GM21423 (cell line): ENCODE measurements at regions not wholly inside any gene's neighbourhood (a gene's known extent, or its start where the extent isn't known, plus 50 kb on each side); places are given as distances from the start of the nearest gene placed in this dataset.
"Not testable (repeated sequence)": the region's sequence is repeated elsewhere in the genome, so short reads cannot be mapped to it uniquely, and the experiment has no call there.

Experiments
- ATAC-seq: cut with Tn5 transposase; IDR thresholded peaks from one replicate; pipeline ENCODE4 v1.9.1; 2021; ENCODE audit warnings: mild to moderate bottlenecking, moderate library complexity; ENCODE audit not compliant: unreplicated experiment

GRCh38 chr3:75840160-75840559 lies 54.8 kb upstream of the ZNF717 start:
- ATAC-seq, result not testable (repeated sequence)

DNA sequence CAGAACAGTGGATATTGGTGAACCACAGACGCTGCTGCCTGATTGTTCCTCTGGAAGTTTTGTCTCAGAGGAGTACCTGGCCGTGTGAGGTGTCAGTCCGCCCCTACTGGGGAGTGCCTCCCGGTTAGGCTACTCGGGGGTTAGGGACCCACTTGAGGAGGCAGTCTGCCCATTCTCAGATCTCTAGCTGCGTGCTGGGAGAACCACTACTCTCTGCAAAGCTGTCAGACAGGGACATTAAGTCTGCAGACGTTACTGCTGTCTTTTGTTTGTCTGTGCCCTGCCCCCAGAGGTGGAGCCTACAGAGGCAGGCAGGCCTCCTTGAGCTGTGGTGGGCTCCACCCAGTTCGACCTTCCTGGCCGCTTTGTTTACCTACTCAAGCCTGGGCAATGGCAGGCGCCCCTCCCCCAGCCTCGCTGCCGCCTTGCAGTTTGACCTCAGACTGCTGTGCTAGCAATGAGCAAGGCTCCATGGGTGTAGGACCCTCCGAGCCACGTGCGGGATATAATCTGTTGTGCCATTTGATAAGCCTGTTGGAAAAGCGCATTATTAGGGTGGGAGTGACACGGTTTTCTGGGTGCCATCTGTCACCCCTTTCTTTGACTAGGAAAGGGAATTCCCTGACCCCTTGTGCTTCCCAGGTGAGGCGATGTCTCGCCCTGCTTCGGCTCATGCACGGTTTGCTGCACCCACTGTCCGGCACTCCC lies 65.1 kb upstream of the ZNF717 start:
- not testable (repeated sequence) for ATAC-seq

- no peak for ATAC-seq
These were observed 77.8 kb upstream of the ZNF717 start for GRCh38 chr3:75863130-75863529.

GRCh38 chr3:75863878-75864277 lies 78.5 kb upstream of the ZNF717 start:
- ATAC-seq, result no peak

GRCh38 chr3:75883719-75884118 lies 98.4 kb upstream of the ZNF717 start:
- not testable (repeated sequence) for ATAC-seq

- ATAC-seq, result no peak
These were observed 101.7 kb upstream of the ZNF717 start for GRCh38 chr3:75886971-75887526.

DNA sequence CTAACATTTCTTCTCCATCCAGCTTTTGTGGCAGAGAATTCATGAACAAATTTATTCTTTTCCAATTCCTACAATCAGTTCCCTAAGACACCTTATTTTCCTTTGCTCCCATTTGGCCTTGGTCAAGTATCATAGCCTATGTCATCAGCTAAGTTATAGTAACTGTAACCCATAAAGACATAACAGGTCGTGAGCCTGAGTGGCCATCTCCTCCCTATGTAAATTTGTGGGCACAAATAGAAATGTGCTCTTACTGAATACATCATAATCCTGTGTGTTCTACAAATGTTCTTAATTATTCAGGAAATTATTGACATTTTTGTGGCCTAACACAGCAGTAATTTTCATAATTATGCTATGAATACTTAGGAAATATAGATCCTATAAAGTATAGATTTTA lies 108.9 kb upstream of the ZNF717 start:
- no peak for ATAC-seq

- no peak for ATAC-seq
These were observed 110.9 kb upstream of the ZNF717 start for GRCh38 chr3:75896265-75896664.

GRCh38 chr3:75901446-75901845 lies 116.1 kb upstream of the ZNF717 start:
- not testable (repeated sequence) for ATAC-seq

GRCh38 chr3:75906555-75907112 lies 121.3 kb upstream of the ZNF717 start:
- ATAC-seq, result no peak

DNA sequence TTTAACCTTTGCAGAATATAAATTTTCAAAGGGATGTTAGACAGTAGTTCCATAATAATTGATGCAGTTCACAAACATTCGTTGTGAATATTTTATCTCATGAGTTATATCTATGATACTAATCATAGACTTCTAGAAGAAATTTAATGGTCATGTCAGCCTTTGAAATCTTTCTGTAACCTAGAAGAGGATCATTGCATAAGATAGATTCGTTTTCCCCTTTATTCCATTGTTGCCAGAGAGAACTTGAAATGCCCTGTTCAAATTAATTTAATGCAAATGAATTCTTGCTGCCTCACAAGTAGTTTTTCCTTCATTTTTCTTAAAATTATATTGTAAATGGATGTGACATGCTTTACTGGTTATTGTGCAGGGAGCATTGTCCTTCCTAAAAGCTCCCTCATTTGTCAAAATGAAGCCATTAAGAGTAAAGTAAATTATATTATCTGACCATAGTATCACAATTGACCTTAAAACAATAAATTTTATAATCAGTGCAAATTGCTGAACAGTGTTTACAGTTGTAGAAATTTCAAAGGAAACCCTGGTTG lies 128.5 kb upstream of the ZNF717 start:
- no peak for ATAC-seq

GRCh38 chr3:75914741-75915140 lies 129.4 kb upstream of the ZNF717 start:
- not testable (repeated sequence) for ATAC-seq

GRCh38 chr3:75938921-75939320 lies 153.6 kb upstream of the ZNF717 start:
- ATAC-seq, result no peak

- no peak for ATAC-seq
These were observed 166.6 kb upstream of the ZNF717 start for GRCh38 chr3:75951941-75952340.

DNA sequence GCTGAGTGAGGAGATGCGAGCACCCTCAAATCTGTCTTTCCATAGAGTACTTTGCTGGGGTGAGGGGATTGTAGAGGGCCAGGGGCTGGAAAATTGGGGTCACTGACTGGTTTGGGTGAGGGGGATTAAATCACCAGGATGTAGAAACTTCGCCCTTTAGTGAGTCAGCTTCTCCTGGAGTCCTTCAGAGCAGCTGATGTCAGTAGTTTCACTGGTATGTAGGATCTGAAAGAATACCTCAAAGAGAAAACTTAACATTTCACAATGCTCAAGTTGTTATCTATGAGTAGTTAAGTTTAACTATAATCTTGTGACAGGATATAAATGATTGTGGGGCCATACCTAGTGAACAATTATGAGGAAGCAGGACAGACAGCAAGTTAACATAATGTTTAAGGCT lies 174.7 kb upstream of the ZNF717 start:
- not testable (repeated sequence) for ATAC-seq

DNA sequence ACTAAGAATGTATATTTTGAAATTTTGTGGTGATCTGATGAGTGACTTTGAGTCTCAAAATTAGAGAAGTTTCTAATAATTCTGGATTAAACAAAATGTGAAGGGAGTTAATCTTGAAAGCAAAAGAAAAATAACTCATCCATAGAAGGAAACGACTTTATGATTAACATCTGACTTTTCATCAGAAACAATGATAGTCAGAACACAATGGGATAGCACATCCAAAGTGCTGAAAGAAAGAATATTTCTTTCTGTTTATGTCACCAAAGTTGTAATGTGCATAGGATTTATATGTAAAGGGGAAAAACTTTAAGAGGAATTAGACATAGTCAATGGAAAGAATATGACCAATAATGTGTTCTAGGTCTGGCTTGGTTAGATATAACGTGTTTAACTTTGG lies 176.7 kb upstream of the ZNF717 start:
- not testable (repeated sequence) for ATAC-seq

DNA sequence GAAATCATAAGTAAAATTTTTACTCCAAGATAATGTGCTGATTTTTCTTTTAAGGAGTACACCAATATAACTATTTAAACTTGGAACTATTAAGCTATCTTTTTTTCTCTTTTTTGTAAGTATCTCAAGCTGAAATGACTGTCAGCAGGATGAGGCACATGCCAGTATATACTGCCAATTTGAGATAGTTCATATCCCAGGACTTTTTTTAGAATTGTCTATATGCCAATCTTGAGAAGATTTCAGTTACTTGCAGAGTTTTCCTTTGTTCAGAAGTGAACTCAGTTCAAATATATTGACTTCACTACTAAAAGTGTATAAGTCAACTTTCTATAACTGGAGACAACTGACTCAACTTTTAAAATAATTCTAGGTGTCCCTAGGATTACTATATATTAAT lies 181.7 kb upstream of the ZNF717 start:
- ATAC-seq, result no peak

DNA sequence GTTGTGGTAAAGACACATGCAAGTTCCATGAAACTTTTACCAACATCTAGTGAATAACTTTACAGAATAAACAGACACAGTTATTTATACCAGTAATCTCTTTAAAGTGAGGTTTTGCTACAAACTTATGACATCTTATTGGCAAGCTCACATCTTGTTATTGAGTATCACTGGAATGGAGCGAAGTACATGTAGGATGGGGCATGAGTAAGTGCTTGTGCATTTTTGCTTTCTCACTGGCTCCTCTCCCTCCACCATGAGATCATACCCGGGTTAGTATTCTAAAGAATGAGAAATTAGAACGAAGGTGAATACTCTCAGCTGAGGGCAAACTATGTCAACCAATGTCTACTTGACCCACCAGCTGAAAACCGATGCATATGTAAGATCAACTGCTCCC lies 193.3 kb upstream of the ZNF717 start:
- no peak for ATAC-seq

DNA sequence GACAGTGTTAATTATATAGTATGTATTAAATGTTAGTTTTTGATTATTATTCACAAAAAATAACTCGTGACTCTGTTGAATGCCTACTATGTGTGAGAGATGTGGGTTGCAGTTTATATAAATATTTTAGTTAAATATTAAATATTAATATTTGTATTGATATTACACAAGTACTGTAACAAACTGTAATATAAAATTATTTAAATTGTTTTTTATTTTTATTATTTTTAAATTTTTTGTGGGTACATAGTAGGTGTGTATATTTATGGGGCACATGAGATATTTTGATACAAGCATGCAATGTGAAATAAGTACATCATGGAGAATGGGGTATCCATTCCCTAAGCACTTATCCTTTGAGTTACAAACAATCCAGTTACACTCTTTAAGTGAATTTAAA lies 196.1 kb upstream of the ZNF717 start:
- no peak for ATAC-seq

DNA sequence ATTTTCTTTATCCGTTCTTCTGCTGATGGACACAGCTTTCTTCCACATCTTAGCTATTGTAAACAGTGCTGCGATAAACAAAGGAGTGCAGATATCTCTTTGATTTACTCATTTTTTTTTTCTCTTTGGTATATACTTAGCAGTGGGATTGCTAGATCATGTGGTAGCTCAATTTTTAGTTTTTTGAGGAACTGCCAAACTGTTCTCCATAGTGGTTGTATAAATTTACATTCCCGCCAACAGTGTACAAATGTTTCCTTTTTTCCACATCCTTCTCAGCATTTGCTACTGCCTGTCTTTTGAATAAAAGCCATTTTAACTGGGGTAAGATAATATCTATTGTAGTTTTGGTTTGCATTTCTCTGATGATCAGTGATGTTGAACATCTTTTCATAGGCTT lies 196.8 kb upstream of the ZNF717 start:
- ATAC-seq, result no peak

- ATAC-seq, result no peak
These were observed 197.8 kb upstream of the ZNF717 start for GRCh38 chr3:75983111-75983510.

DNA sequence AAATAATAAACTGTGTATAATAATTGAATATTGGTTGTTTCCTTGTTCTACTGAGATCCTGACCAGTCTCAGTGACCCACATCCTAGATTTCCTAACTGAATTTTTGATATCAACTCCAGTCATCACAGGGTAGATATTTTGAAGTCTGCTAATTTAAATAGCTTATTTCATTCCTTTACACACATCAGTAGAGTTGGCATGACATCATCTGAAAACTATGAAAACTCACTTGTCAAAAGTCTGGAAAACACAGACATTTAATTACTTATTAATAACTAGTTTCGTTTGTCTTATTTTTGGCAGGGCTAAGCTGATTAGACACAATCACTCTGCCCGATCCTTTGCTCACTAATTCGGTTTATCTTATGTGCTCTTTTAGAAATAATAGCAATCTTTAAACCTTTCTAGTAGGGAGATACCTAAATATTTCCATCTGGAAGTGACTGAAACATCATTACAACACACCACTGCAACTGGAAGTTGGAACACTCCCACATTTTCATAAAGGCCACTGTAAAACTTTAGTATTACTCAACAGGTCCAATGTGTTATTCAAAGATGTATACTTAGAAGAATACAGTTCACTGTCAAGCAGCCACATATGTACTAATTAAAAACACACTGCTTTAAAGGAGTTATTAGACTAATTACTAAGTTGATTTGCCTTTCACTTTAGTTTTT lies 198.4 kb upstream of the ZNF717 start:
- no peak for ATAC-seq
